ENCODE measurements at regions not wholly inside any gene's neighbourhood (a gene's known extent, or its start where the extent isn't known, plus 50 kb on each side); places are given as distances from the start of the nearest gene placed in this dataset.
A peak's percentile ranks its signal among the peaks of the same experiment; 100 is the strongest.
"Not testable (repeated sequence)": the region's sequence is repeated elsewhere in the genome, so short reads cannot be mapped to it uniquely, and the experiment has no call there.

- no peak for TF ChIP-seq CTCF (conservative IDR thresholded peaks at IDR 0.05)
- no peak overlapping the region for H3K27ac ChIP-seq
These were observed 906.7 kb downstream of the DNAJB9 start for GRCh38 chr7:109476409-109476808.

GRCh38 chr7:109479388-109479787, 909.7 kb downstream of the DNAJB9 start:
- peak; percentile 61 for TF ChIP-seq CTCF (conservative IDR thresholded peaks at IDR 0.05)
- H3K27ac ChIP-seq, result no peak overlapping the region

GRCh38 chr7:109490607-109491006, 920.9 kb downstream of the DNAJB9 start:
- H3K27ac ChIP-seq, result not testable (repeated sequence)

- no peak for TF ChIP-seq CTCF (conservative IDR thresholded peaks at IDR 0.05)
- H3K27ac ChIP-seq, result no peak overlapping the region
These were observed 927.4 kb downstream of the DNAJB9 start for GRCh38 chr7:109497053-109497452.

GRCh38 chr7:109498131-109498530, 928.5 kb downstream of the DNAJB9 start:
- no peak for TF ChIP-seq CTCF (conservative IDR thresholded peaks at IDR 0.05)

GRCh38 chr7:109503421-109503820, 933.7 kb downstream of the DNAJB9 start:
- no peak overlapping the region for H3K27ac ChIP-seq
- no peak for TF ChIP-seq CTCF (conservative IDR thresholded peaks at IDR 0.05)

More at GRCh38 chr7:109498131-109498530, 928.5 kb downstream of the DNAJB9 start:
- no peak overlapping the region for H3K27ac ChIP-seq

- no peak for TF ChIP-seq CTCF (conservative IDR thresholded peaks at IDR 0.05)
- no peak overlapping the region for H3K27ac ChIP-seq
These were observed 952.9 kb downstream of the DNAJB9 start for GRCh38 chr7:109522585-109522984.

- TF ChIP-seq CTCF (conservative IDR thresholded peaks at IDR 0.05), result no peak
- H3K27ac ChIP-seq, result no peak overlapping the region
These were observed 958.2 kb downstream of the DNAJB9 start for GRCh38 chr7:109527833-109528232.

Data from VCaP (cell line).